A549 (cell line): ENCODE measurements at regions not wholly inside any gene's neighbourhood (a gene's known extent, or its start where the extent isn't known, plus 50 kb on each side); places are given as distances from the start of the nearest gene placed in this dataset.

Experiments used
- ATAC-seq, 2 experiments: fragments of 200-7000 bp in 1 of 2; fragments of >200 bp in 1 of 2; cut with Nextera tagmentation in 1 of 2; cut with Tn5 transposase in 1 of 2; 3 replicates each; pipeline versions ENCODE4 v1.8.0 to v1.9.1; 2018 to 2020; ENCODE audit warnings: mild to moderate bottlenecking in 1 of 2, moderate library complexity in 1 of 2
- CTCF ChIA-PET: fragments of 300-600 bp; sonication (Branson Sonifier 250); formaldehyde crosslinking; extraction: SDS; loops from one replicate; lab custom pipeline; 2021; ENCODE audit warnings: antibody characterized with exemption, inconsistent platforms; lab: Yijun Ruan, JAX
- POLR2A ChIA-PET: fragments of 350-600 bp; formaldehyde crosslinking; extraction: SDS; loops from one replicate; lab custom pipeline; 2021; ENCODE audit warnings: antibody characterized with exemption, inconsistent platforms; lab: Yijun Ruan, JAX
- DNase-seq, 2 experiments: peaks; one replicate each; pipeline versions ENCODE4 v3.0.0 to v3.0.0-alpha.2; 2011 to 2016; ENCODE audit warnings: low read depth in 1 of 2, low spot score in 1 of 2
- FAIRE-seq: peaks from 2 replicates; lab custom pipeline; 2011; peaks lifted over from hg19 to GRCh38; lab: Jason Lieb, UNC
- H3K27ac ChIP-seq, 2 experiments: fragments of >200 bp; sonication (Bioruptor Twin); formaldehyde crosslinking; 3 replicates each; pipeline ENCODE4 v1.5.1; 2016 to 2017
- H3K4me1 ChIP-seq: fragments of >200 bp; sonication (Bioruptor Twin); formaldehyde crosslinking; 3 replicates; pipeline ENCODE4 v1.6.1; 2016
- H3K4me2 ChIP-seq: fragments of >200 bp; sonication (Bioruptor Twin); formaldehyde crosslinking; 3 replicates; pipeline ENCODE4 v1.6.1; 2016
- H3K4me3 ChIP-seq: fragments of >200 bp; sonication (Bioruptor Twin); formaldehyde crosslinking; 3 replicates; pipeline ENCODE4 v1.5.1; 2016
- H3K9me3 ChIP-seq: fragments of >200 bp; sonication (Bioruptor Twin); formaldehyde crosslinking; 3 replicates; pipeline ENCODE4 v1.6.1; 2016
- BHLHE40 ChIP-seq: IDR thresholded peaks from 2 replicates; pipeline ENCODE4 v1.6.1; 2012; ENCODE audit warnings: low read depth, low read length, inconsistent platforms
- EP300 ChIP-seq, 2 experiments: fragments of >200 bp; sonication (Bioruptor Twin); formaldehyde crosslinking; IDR thresholded peaks; 2 replicates in 1 of 2; 3 replicates in 1 of 2; pipeline ENCODE4 v1.6.1; 2016 to 2017
- FOSB ChIP-seq: fragments of 250-450 bp; sonication (Bioruptor Pico); IDR thresholded peaks from 2 replicates; pipeline ENCODE4 v1.5.0; 2020; ENCODE audit warnings: mild to moderate bottlenecking, moderate library complexity
- FOXS1 ChIP-seq: fragments of 250-450 bp; sonication (Bioruptor Pico); IDR thresholded peaks from 2 replicates; pipeline ENCODE4 v1.5.0; 2020; ENCODE audit warnings: mild to moderate bottlenecking, moderate library complexity
- HDAC2 ChIP-seq: fragments of 200-600 bp; sonication (generic); IDR thresholded peaks from 2 replicates; pipeline ENCODE4 v1.6.1; 2016
- HOXB13 ChIP-seq: fragments of 250-450 bp; sonication (Bioruptor Pico); IDR thresholded peaks from 2 replicates; pipeline ENCODE4 v1.5.0; 2020; ENCODE audit warnings: low read depth, mild to moderate bottlenecking, moderate library complexity
- HOXB5 ChIP-seq: fragments of 250-450 bp; sonication (Bioruptor Pico); IDR thresholded peaks from 2 replicates; pipeline ENCODE4 v1.5.0; 2020; ENCODE audit warnings: mild to moderate bottlenecking, moderate library complexity
- JUN ChIP-seq, 2 experiments: fragments of >200 bp; sonication (Bioruptor Twin); formaldehyde crosslinking; IDR thresholded peaks; 2 replicates in 1 of 2; 3 replicates in 1 of 2; pipeline ENCODE4 v1.6.1; 2016 to 2017
- MAFK ChIP-seq: fragments of 450-650 bp; IDR thresholded peaks from 2 replicates; pipeline ENCODE4 v1.6.1; 2014; ENCODE audit not compliant: partially characterized antibody
- MAZ ChIP-seq: fragments of 150-350 bp; IDR thresholded peaks from 2 replicates; pipeline ENCODE4 v1.6.1; 2014; ENCODE audit warnings: antibody characterized with exemption, low read depth, low read length, borderline replicate concordance
- MYC ChIP-seq: IDR thresholded peaks from 2 replicates; pipeline ENCODE4 v1.6.1; 2012; ENCODE audit warnings: mild to moderate bottlenecking, inconsistent platforms, low read length, improper control_type of control experiment, borderline replicate concordance
- NR3C1 ChIP-seq: fragments of >200 bp; sonication (Bioruptor Twin); formaldehyde crosslinking; IDR thresholded peaks from 3 replicates; pipeline ENCODE4 v1.6.1; 2017
- POLR2AphosphoS2 ChIP-seq: conservative IDR thresholded peaks from 2 replicates; pipeline ENCODE4 v1.6.1; 2012; ENCODE audit warnings: low read length, improper control_type of control experiment, inconsistent platforms
- RAD21 ChIP-seq, 2 experiments: fragments of >200 bp in 1 of 2; sonication (Bioruptor Twin) in 1 of 2; formaldehyde crosslinking in 1 of 2; IDR thresholded peaks in 1 of 2; conservative IDR thresholded peaks in 1 of 2; 2 replicates in 1 of 2; 3 replicates in 1 of 2; pipeline ENCODE4 v1.6.1; 2012 to 2018; ENCODE audit warnings: inconsistent platforms in 1 of 2
- RCOR1 ChIP-seq: fragments of 150-350 bp; IDR thresholded peaks from 2 replicates; pipeline ENCODE4 v1.6.1; 2014; ENCODE audit warnings: antibody characterized with exemption, low read length, low read depth
- RNF2 ChIP-seq: fragments of 200-600 bp; sonication (generic); IDR thresholded peaks from 2 replicates; pipeline ENCODE4 v1.6.1; 2016; ENCODE audit warnings: low read depth, mild to moderate bottlenecking, antibody characterized with exemption, moderate library complexity, borderline replicate concordance
- TFCP2L1 ChIP-seq: fragments of 250-450 bp; sonication (Bioruptor Pico); IDR thresholded peaks from 2 replicates; pipeline ENCODE4 v1.5.0; 2021; ENCODE audit warnings: mild to moderate bottlenecking
- TP53 ChIP-seq: fragments of 250-450 bp; sonication (Bioruptor Pico); IDR thresholded peaks from 2 replicates; pipeline ENCODE4 v1.5.0; 2021; ENCODE audit warnings: mild to moderate bottlenecking, moderate library complexity
- ZC3H11A ChIP-seq: fragments of 450-650 bp; IDR thresholded peaks from 2 replicates; pipeline ENCODE4 v1.6.1; 2014; ENCODE audit warnings: antibody characterized with exemption, mild to moderate bottlenecking
- WGBS: methylation state at CpG from one replicate; pipeline ENCODE4 v1.1.6; 2017; ENCODE audit errors: missing lambda C conversion rate; 5-methylcytosine and 5-hydroxymethylcytosine counted together
- TF ChIP-seq, protein P1 (sequence below): fragments of 200-600 bp; sonication (generic); IDR thresholded peaks from 2 replicates; pipeline ENCODE4 v1.6.1; 2016; ENCODE audit warnings: antibody characterized with exemption, mild to moderate bottlenecking, moderate library complexity

DNA sequence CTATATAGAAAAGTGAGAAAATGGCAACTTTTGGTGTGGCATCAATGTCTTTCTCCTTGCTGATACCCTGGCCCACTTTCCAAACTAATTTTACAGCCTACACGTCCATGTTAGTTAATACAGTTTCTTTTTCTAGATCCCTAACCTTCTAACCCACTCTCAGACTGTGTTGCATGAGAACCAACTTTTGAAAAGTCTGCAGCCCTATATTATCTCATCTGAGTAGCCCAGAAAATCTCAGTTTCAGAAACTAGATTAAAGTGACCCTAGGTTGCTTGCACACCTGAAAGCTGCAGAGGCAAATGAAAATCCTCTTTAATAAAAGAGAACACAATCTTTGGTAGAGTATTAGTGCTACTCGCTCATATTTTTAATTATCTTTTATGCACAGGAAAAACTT lies 371.6 kb upstream of the EMCN start:
- ATAC-seq (no peak), FAIRE-seq (no peak), DNase-seq (no peak)
- peaks cover 6% of the 10 kb centered on the region; the same call in 2 of the 3 replicates for H3K9me3 ChIP-seq
- TF ChIP-seq ZC3H11A, result no peak
- TF ChIP-seq POLR2AphosphoS2, result no peak
- no peak for TF ChIP-seq EP300 (IDR thresholded peaks at IDR 0.05)
- no peak for TF ChIP-seq RCOR1
- TF ChIP-seq TFCP2L1 (CRISPR knock-in tag), result no peak
- TF ChIP-seq JUN (IDR thresholded peaks at IDR 0.05), result no peak
- no peak for TF ChIP-seq MAZ
- no peak for TF ChIP-seq TP53
- TF ChIP-seq, protein P1, sequence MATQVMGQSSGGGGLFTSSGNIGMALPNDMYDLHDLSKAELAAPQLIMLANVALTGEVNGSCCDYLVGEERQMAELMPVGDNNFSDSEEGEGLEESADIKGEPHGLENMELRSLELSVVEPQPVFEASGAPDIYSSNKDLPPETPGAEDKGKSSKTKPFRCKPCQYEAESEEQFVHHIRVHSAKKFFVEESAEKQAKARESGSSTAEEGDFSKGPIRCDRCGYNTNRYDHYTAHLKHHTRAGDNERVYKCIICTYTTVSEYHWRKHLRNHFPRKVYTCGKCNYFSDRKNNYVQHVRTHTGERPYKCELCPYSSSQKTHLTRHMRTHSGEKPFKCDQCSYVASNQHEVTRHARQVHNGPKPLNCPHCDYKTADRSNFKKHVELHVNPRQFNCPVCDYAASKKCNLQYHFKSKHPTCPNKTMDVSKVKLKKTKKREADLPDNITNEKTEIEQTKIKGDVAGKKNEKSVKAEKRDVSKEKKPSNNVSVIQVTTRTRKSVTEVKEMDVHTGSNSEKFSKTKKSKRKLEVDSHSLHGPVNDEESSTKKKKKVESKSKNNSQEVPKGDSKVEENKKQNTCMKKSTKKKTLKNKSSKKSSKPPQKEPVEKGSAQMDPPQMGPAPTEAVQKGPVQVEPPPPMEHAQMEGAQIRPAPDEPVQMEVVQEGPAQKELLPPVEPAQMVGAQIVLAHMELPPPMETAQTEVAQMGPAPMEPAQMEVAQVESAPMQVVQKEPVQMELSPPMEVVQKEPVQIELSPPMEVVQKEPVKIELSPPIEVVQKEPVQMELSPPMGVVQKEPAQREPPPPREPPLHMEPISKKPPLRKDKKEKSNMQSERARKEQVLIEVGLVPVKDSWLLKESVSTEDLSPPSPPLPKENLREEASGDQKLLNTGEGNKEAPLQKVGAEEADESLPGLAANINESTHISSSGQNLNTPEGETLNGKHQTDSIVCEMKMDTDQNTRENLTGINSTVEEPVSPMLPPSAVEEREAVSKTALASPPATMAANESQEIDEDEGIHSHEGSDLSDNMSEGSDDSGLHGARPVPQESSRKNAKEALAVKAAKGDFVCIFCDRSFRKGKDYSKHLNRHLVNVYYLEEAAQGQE, result no peak
- no peak for TF ChIP-seq MYC
- ChIA-PET CTCF (no interaction called here), POLR2A (no interaction called here)
- WGBS, result 14% methylated on average over 2 of the region's 2 CpGs
- H3K4me1 ChIP-seq, result no peaks in the 10 kb centered on the region
- no peak overlapping the region for H3K4me2 ChIP-seq
- H3K27ac ChIP-seq, result no peak overlapping the region
- no peak overlapping the region for H3K4me3 ChIP-seq

DNA sequence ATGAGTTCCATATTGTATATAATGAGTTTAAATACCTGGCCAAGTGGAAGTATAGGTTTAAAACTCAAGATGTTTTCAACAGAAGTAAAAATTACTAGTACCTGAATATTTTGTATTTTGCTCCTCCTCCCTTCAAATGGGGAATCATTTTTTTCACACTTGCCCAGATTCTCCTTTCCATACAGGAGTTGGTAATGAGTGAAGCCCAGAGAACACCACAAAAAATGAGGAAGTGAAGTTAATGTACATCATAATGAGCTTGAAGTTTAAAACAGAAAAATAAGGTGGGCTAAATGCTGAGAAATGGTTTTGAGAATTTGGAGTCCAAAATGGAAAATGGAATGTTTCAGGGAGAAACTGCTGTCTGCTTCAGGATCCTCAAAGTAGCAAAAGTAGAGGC lies 364.8 kb upstream of the EMCN start:
- FAIRE-seq (no peak), ATAC-seq (no peak), DNase-seq (no peak)
- no peaks in the 10 kb centered on the region for H3K4me1 ChIP-seq
- no peak overlapping the region for H3K4me2 ChIP-seq
- POLR2A ChIA-PET, result no interaction called here
- no peak for TF ChIP-seq FOXS1
- no peak for TF ChIP-seq MAFK
- no peak for TF ChIP-seq JUN (IDR thresholded peaks at IDR 0.05)
- TF ChIP-seq BHLHE40, result no peak
- TF ChIP-seq HOXB13 (CRISPR knock-in tag), result no peak
- no peak for TF ChIP-seq HDAC2
- TF ChIP-seq FOSB, result no peak
- TF ChIP-seq POLR2AphosphoS2, result no peak
- TF ChIP-seq NR3C1, result no peak
- no peak for TF ChIP-seq RNF2
- TF ChIP-seq RAD21 (conservative IDR thresholded peaks at IDR 0.05 in 1 of 2, IDR thresholded peaks at IDR 0.05 in 1 of 2), result no peak
- TF ChIP-seq HOXB5 (CRISPR knock-in tag), result no peak
- TF ChIP-seq, protein P1, result no peak
- no peak for TF ChIP-seq ZC3H11A
- H3K4me3 ChIP-seq, result no peak overlapping the region
- H3K27ac ChIP-seq, result no peak overlapping the region
- CTCF ChIA-PET, result no interaction called here
- H3K9me3 ChIP-seq, result peaks cover 3% of the 10 kb centered on the region; the same call in 1 of the 3 replicates
